ENCODE measurements at regions not wholly inside any gene's neighbourhood (a gene's known extent, or its start where the extent isn't known, plus 50 kb on each side); places are given as distances from the start of the nearest gene placed in this dataset.
"Not testable (repeated sequence)": the region's sequence is repeated elsewhere in the genome, so short reads cannot be mapped to it uniquely, and the experiment has no call there.

DNA sequence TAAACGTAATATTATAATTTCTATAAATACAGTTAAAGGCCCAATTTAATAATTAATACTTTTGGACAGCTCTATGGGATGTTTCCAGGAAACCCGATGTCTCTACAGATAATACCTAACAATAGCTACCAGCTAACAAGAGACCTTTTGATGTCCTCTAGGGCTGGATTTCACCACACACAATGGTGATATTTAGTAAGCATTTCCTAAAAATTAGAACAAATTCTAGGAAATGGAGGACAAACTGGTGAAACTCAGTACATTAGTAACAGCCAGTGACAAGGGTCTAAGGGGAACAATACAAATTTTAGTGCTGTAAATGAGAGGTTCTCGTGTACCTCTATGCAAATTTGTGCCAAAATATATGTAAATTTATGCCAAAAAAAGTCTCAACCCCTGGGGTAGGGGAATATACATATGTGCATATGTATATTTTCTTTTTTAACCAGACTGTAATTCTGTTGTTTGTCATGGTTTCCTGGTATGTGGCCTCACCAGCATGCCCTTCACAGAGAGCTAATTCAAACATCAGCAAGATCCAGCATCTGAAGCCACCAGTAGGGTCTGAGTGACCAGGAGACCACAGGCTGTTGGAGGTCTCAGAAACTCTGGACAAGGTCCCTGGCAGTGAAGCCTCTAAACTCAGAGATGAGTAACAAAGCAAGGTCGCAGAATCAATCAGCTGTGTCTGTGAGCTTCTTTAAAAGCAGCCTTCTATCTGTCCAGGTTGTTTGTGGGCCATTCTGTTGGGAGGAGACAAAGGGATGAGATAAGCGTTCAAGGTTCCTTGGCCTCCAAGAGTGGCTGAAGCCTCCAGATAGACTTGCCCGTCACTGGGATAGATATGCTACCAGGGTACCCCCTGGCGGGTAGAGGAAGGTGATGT, 235.1 kb upstream of the RREB1 start:
- TF ChIP-seq, protein P1, sequence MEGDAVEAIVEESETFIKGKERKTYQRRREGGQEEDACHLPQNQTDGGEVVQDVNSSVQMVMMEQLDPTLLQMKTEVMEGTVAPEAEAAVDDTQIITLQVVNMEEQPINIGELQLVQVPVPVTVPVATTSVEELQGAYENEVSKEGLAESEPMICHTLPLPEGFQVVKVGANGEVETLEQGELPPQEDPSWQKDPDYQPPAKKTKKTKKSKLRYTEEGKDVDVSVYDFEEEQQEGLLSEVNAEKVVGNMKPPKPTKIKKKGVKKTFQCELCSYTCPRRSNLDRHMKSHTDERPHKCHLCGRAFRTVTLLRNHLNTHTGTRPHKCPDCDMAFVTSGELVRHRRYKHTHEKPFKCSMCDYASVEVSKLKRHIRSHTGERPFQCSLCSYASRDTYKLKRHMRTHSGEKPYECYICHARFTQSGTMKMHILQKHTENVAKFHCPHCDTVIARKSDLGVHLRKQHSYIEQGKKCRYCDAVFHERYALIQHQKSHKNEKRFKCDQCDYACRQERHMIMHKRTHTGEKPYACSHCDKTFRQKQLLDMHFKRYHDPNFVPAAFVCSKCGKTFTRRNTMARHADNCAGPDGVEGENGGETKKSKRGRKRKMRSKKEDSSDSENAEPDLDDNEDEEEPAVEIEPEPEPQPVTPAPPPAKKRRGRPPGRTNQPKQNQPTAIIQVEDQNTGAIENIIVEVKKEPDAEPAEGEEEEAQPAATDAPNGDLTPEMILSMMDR (IDR thresholded peaks at IDR 0.05): no peak
- H3K27ac ChIP-seq: no peak overlapping the region

DNA sequence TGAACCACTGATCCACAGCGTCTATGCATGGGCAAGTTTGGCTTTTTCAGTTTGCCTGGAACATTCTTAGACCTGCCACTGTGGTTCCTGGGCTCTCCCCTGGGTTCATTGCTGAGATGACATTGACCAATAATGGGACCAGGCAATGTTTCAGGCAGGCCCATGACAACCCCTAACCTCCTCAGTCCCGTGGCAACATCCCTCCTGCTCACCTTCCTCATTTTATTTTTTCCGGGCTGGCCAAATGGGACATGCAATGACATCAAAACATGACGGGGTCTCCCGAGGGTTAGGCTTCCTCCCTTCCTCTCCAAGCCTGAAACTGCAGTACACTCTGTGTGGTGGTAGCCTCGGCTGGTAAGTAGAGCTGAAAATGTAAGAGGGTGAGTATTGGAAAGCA, 234.0 kb upstream of the RREB1 start:
- TF ChIP-seq ZFX (IDR thresholded peaks at IDR 0.05; ENCODE audit: borderline replicate concordance): no peak
- TF ChIP-seq, protein P1 (IDR thresholded peaks at IDR 0.05): no peak
- no peak overlapping the region for H3K27ac ChIP-seq

DNA sequence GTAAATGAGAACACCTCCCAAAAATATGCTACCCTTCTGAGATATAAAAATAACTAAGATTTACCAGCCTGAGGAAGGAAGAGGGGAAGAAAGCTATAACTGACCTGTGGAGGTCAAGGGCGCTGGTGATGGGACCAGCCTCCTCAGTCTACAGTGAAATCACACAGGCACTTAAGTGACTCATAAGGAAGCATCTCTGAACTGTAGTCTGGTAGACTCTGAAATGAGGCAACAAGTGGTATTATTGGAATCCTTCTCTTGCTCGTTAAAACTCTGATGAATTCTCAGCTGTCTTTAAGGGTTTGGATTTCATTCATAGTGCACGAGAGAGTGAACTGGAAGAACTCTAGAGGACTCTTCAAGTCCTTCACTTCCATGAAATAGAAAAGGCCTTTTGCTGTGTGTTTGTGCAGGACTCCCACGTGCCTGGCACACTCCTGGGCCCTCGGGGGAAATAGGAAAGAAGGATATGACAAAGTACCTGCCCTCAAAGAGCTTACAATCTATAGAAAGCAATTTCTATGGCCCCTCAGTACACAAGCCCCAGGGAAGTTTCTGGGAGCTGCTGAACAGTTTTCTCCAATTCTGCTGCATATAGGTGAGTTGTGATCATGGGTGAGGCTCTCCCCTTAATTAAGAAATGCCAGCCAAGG, 231.8 kb upstream of the RREB1 start:
- H3K27ac ChIP-seq: no peak overlapping the region
- TF ChIP-seq, protein P1 (IDR thresholded peaks at IDR 0.05): no peak
- TF ChIP-seq ZFX (IDR thresholded peaks at IDR 0.05; ENCODE audit: borderline replicate concordance): no peak

DNA sequence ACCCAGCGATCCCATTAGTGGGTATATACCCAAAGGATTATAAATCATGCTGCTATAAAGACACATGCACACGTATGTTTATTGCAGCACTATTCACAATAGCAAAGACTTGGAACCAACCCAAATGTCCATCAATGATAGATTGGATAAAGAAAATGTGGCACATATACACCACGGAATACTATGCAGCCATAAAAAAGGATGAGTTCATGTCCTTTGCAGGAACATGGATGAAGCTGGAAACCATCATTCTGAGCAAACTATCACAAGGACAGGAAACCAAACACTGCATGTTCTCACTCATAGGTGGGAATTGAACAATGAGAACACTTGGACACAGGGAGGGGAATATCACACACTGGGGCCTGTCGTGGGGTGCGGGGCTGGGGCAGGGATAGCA, 230.0 kb upstream of the RREB1 start:
- H3K27ac ChIP-seq: not testable (repeated sequence)

DNA sequence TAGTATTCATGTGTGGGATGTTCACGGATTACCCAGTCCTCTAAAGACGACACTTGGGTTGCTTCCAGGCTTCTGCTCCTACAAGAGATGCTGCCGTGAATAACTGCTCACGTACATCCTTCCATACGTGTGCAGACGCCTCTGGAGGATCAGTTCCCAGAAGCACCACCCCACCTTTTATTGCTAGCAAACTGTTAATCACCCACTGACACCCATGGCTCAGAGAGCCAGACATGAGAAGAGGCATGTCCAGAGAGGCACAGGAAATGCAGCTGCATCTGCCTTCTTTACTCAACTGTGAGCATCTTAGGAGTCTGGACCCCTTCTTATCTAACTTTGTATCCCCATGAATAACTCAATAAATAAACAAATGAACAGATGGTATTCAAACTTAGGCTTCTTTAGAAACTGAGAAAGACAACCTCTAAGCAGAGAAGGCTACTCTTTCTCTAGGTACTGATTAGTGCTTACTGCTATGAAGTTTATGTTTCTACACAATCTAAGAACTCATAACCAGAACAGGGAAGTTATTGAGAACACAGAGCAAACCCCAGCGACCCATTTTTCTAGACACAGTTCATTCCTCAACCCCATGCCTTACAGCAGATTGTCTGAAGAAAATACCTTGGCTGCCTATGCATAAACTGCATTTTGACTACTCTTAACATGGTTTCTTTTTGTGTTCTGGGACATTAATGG, 228.7 kb upstream of the RREB1 start:
- TF ChIP-seq, protein P1 (IDR thresholded peaks at IDR 0.05): no peak
- H3K27ac ChIP-seq: no peak overlapping the region

DNA sequence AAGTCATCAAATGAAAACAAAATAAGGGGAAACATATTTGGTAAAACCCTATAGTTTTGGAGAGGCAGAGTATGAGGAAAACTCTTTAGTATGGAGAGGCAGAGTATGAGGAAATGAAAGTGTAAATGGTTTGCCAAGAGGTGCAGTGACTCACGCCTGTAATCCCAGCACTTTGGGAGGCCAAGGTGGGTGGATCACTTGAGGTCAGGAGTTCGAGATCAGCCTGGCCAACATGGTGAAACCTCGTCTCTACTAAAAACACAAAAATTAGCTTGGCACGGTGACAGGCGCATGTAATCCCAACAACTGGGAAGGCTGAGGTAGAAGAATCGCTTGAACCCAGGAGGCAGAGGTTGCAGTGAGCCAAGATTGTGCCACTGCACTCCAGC, 228.2 kb upstream of the RREB1 start:
- not testable (repeated sequence) for H3K27ac ChIP-seq

DNA sequence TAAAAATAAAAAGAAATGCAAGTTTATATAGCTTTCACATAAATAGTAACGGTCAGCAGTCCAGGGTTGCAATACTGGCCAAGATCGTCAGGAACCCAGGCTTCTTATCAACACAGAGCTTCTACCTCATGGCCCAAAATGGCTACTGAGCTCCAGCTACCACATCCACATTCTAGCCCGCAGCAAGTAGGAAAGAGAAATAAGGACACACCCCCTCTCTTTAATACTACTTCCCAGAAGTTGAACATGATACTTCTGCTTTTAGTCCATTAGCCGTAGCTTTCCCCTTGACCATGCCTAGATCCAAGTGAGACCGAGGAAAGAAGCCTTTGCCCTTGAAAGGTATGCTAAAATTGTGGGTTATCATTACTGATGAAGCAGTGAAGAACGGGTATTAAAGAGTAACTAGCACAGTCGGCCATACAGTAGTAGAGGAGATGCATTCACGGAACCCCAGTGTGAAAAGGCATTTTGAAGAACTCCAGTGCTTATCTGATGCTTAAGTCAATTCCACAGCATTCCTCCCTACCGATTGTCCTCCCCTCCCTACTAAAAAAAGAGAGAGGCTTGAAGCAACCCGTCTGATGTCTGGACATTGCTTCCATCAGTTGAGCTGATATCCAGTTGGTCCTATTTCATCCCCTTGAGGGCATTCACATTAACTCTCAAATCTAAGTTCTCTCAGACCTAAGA, 226.9 kb upstream of the RREB1 start:
- H3K27ac ChIP-seq: no peak overlapping the region
- no peak for TF ChIP-seq ZFX (IDR thresholded peaks at IDR 0.05; ENCODE audit: borderline replicate concordance)
- TF ChIP-seq, protein P1 (IDR thresholded peaks at IDR 0.05): no peak

All from 22Rv1 (cell line).